ENCODE measurements at regions not wholly inside any gene's neighbourhood (a gene's known extent, or its start where the extent isn't known, plus 50 kb on each side); places are given as distances from the start of the nearest gene placed in this dataset.

DNA sequence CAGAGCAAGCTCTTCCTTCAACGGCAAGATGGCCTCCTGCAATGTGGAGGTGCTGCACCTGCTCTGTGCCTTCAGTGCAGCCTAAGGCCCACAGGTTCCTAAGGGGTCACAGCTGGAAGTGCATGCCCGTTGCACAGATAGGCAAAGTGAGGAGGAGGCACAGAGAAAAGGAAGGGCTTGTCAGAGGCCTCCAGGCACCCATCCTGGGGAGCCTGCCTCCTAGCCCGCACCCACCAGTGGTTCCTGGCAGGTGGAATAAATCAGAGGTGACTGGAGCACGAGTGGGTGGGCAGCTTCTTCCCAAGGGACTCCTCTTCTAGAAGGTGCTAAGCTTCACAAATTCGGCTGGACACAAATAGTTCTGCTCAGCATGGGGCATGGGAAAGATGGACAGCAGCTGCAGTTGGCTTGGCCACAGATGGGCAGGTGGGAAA, 52.8 kb upstream of the STXBP1 start:
- TF ChIP-seq CCAR2 (IDR thresholded peaks at IDR 0.05; ENCODE audit: low read depth, low read length) (no peak), GABPA (tag; conservative IDR thresholded peaks at IDR 0.05; ENCODE audit: low read depth) (no peak), ZNF384 (IDR thresholded peaks at IDR 0.05; ENCODE audit: low read depth, low read length) (no peak), POLR2AphosphoS5 (IDR thresholded peaks at IDR 0.05; ENCODE audit: control insufficient read depth, insufficient read depth, low read depth, low read length) (no peak), CTCF (IDR thresholded peaks at IDR 0.05 in 2 of 3, conservative IDR thresholded peaks at IDR 0.05 in 1 of 3; ENCODE audit: insufficient read depth in 2 of 3, low read depth in 1 of 3, low read length in 3 of 3) (no peak), JUND (IDR thresholded peaks at IDR 0.05; ENCODE audit: borderline replicate concordance, low read depth, low read length) (no peak), JUND (tag; IDR thresholded peaks at IDR 0.05; ENCODE audit: borderline replicate concordance, low read depth, low read length) (no peak), EWSR1 (IDR thresholded peaks at IDR 0.05; ENCODE audit: borderline replicate concordance, low read depth, partially characterized antibody) (no peak), CBX3 (IDR thresholded peaks at IDR 0.05; ENCODE audit: borderline replicate concordance in 1 of 2, low read length in 2 of 2) (no peak), ZNF707 (CRISPR knock-in tag; conservative IDR thresholded peaks at IDR 0.05) (no peak), JUN (IDR thresholded peaks at IDR 0.05; ENCODE audit: borderline replicate concordance, low read depth, low read length) (no peak), JUN (CRISPR knock-in tag; IDR thresholded peaks at IDR 0.05; ENCODE audit: borderline replicate concordance) (no peak), USF2 (CRISPR knock-in tag; IDR thresholded peaks at IDR 0.05) (no peak)
- TF ChIP-seq, protein P1, sequence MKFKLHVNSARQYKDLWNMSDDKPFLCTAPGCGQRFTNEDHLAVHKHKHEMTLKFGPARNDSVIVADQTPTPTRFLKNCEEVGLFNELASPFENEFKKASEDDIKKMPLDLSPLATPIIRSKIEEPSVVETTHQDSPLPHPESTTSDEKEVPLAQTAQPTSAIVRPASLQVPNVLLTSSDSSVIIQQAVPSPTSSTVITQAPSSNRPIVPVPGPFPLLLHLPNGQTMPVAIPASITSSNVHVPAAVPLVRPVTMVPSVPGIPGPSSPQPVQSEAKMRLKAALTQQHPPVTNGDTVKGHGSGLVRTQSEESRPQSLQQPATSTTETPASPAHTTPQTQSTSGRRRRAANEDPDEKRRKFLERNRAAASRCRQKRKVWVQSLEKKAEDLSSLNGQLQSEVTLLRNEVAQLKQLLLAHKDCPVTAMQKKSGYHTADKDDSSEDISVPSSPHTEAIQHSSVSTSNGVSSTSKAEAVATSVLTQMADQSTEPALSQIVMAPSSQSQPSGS (CRISPR knock-in tag; IDR thresholded peaks at IDR 0.05) = no peak
- TF ChIP-seq, protein P2, sequence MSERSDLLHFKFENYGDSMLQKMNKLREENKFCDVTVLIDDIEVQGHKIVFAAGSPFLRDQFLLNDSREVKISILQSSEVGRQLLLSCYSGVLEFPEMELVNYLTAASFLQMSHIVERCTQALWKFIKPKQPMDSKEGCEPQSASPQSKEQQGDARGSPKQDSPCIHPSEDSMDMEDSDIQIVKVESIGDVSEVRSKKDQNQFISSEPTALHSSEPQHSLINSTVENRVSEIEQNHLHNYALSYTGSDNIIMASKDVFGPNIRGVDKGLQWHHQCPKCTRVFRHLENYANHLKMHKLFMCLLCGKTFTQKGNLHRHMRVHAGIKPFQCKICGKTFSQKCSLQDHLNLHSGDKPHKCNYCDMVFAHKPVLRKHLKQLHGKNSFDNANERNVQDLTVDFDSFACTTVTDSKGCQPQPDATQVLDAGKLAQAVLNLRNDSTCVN (CRISPR knock-in tag; IDR thresholded peaks at IDR 0.05) = no peak
- TF ChIP-seq, protein P3, sequence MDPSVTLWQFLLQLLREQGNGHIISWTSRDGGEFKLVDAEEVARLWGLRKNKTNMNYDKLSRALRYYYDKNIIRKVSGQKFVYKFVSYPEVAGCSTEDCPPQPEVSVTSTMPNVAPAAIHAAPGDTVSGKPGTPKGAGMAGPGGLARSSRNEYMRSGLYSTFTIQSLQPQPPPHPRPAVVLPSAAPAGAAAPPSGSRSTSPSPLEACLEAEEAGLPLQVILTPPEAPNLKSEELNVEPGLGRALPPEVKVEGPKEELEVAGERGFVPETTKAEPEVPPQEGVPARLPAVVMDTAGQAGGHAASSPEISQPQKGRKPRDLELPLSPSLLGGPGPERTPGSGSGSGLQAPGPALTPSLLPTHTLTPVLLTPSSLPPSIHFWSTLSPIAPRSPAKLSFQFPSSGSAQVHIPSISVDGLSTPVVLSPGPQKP (CRISPR knock-in tag; IDR thresholded peaks at IDR 0.05) = no peak
